H9 (cell line): ENCODE measurements at regions not wholly inside any gene's neighbourhood (a gene's known extent, or its start where the extent isn't known, plus 50 kb on each side); places are given as distances from the start of the nearest gene placed in this dataset.

Source experiments
- DNase-seq: peaks from one replicate; pipeline ENCODE4 v3.0.0-alpha.2; 2017
- H2AFZ ChIP-seq: one replicate; pipeline ENCODE4 v1.6.1; 2013; ENCODE audit warnings: mild to moderate bottlenecking, low read length, control low read depth, moderate library complexity
- H2AK5ac ChIP-seq: 2 replicates; pipeline ENCODE4 v1.6.1; 2013; ENCODE audit warnings: low read length, control low read depth, mixed read lengths; ENCODE audit not compliant: insufficient read length
- H2BK120ac ChIP-seq: one replicate; pipeline ENCODE4 v1.6.1; 2013; ENCODE audit warnings: low read depth, mild to moderate bottlenecking, low read length, control low read depth, inconsistent platforms; ENCODE audit not compliant: poor library complexity, severe bottlenecking
- H2BK12ac ChIP-seq: 2 replicates; pipeline ENCODE4 v1.6.1; 2013; ENCODE audit warnings: low read length, control low read depth, mixed read lengths, low read depth; ENCODE audit not compliant: insufficient read length
- H2BK15ac ChIP-seq: 2 replicates; pipeline ENCODE4 v1.6.1; 2013; ENCODE audit warnings: low read depth, low read length, control low read depth
- H2BK20ac ChIP-seq: one replicate; pipeline ENCODE4 v1.6.1; 2013; ENCODE audit warnings: low read depth, mild to moderate bottlenecking, low read length, control low read depth, inconsistent platforms; ENCODE audit not compliant: poor library complexity, severe bottlenecking
- H2BK5ac ChIP-seq: 2 replicates; pipeline ENCODE4 v1.6.1; 2013; ENCODE audit warnings: low read length, control low read depth, mixed read lengths; ENCODE audit not compliant: insufficient read length
- H3K14ac ChIP-seq: 2 replicates; pipeline ENCODE4 v1.6.1; 2013; ENCODE audit warnings: low read length, control low read depth; ENCODE audit not compliant: insufficient read depth
- H3K18ac ChIP-seq: 2 replicates; pipeline ENCODE4 v1.6.1; 2013; ENCODE audit warnings: low read depth, mild to moderate bottlenecking, mixed read lengths, low read length, control low read depth; ENCODE audit not compliant: insufficient read length
- H3K23ac ChIP-seq: 2 replicates; pipeline ENCODE4 v1.6.1; 2013; ENCODE audit warnings: low read length, control low read depth, mixed read lengths, low read depth; ENCODE audit not compliant: insufficient read length
- H3K23me2 ChIP-seq: 2 replicates; pipeline ENCODE4 v1.6.1; 2013; ENCODE audit warnings: low read depth, mild to moderate bottlenecking, mixed read lengths, low read length, control low read depth; ENCODE audit not compliant: insufficient read length, poor library complexity, severe bottlenecking
- H3K27ac ChIP-seq: 2 replicates; pipeline ENCODE4 v1.5.1; 2013; ENCODE audit warnings: low read length, control low read depth, mixed read lengths, low read depth; ENCODE audit not compliant: insufficient read length
- H3K27me3 ChIP-seq: 2 replicates; pipeline ENCODE4 v1.6.1; 2013; ENCODE audit warnings: low read length, control low read depth, inconsistent platforms; ENCODE audit not compliant: insufficient read depth
- H3K4ac ChIP-seq: 2 replicates; pipeline ENCODE4 v1.6.1; 2013; ENCODE audit warnings: low read depth, mild to moderate bottlenecking, control low read depth, inconsistent platforms, low read length, moderate library complexity
- H3K4me1 ChIP-seq: 2 replicates; pipeline ENCODE4 v1.6.1; 2013; ENCODE audit warnings: low read length, control low read depth, inconsistent platforms; ENCODE audit not compliant: insufficient read depth
- H3K4me2 ChIP-seq: 2 replicates; pipeline ENCODE4 v1.6.1; 2013; ENCODE audit warnings: low read length, control low read depth, mixed read lengths; ENCODE audit not compliant: insufficient read length, insufficient read depth
- H3K56ac ChIP-seq: 2 replicates; pipeline ENCODE4 v1.6.1; 2013; ENCODE audit warnings: low read depth, mild to moderate bottlenecking, mixed read lengths, low read length, control low read depth; ENCODE audit not compliant: insufficient read length
- H3K79me1 ChIP-seq: 2 replicates; pipeline ENCODE4 v1.6.1; 2013; ENCODE audit warnings: low read depth, mild to moderate bottlenecking, moderate library complexity, low read length, control low read depth, inconsistent platforms; ENCODE audit not compliant: insufficient read depth, poor library complexity, severe bottlenecking
- H3K79me2 ChIP-seq: 2 replicates; pipeline ENCODE4 v1.6.1; 2013; ENCODE audit warnings: low read length, control low read depth, inconsistent platforms; ENCODE audit not compliant: insufficient read depth
- H3K9ac ChIP-seq: 2 replicates; pipeline ENCODE4 v1.6.1; 2013; ENCODE audit warnings: low read length, control low read depth, mixed read lengths; ENCODE audit not compliant: insufficient read length; ENCODE audit errors: extremely low read depth
- H3K9me3 ChIP-seq: one replicate; pipeline ENCODE4 v1.6.1; 2013; ENCODE audit warnings: low read depth, low read length, inconsistent platforms; ENCODE audit not compliant: control insufficient read depth
- H3T11ph ChIP-seq: one replicate; pipeline ENCODE4 v1.6.1; 2013; ENCODE audit warnings: mild to moderate bottlenecking, low read length, control low read depth, inconsistent platforms
- H4K20me1 ChIP-seq: one replicate; pipeline ENCODE4 v1.6.1; 2013; ENCODE audit not compliant: control insufficient read depth, insufficient read length, insufficient read depth
- H4K5ac ChIP-seq: 2 replicates; pipeline ENCODE4 v1.6.1; 2013; ENCODE audit warnings: low read depth, mild to moderate bottlenecking, mixed read lengths, low read length, control low read depth; ENCODE audit not compliant: insufficient read length
- H4K8ac ChIP-seq: replicated peaks from 2 replicates; pipeline ENCODE4 v1.6.1; 2013; ENCODE audit warnings: low read length, control low read depth, mixed read lengths, low read depth; ENCODE audit not compliant: insufficient read length
- H4K91ac ChIP-seq: 2 replicates; pipeline ENCODE4 v1.6.1; 2013; ENCODE audit warnings: low read depth, mild to moderate bottlenecking, moderate library complexity, mixed read lengths, low read length, control low read depth; ENCODE audit not compliant: insufficient read length
- H3K27ac Mint-ChIP-seq, 3 experiments: 2 replicates in 2 of 3; 3 replicates in 1 of 3; pipeline ENCODE4 v1.8.0; 2020 to 2021; ENCODE audit warnings: mixed read lengths in 3 of 3, mild to moderate bottlenecking in 1 of 3, moderate library complexity in 1 of 3
- H3K27me3 Mint-ChIP-seq: 2 replicates; pipeline ENCODE4 v1.8.0; 2021; ENCODE audit warnings: low read depth, mild to moderate bottlenecking, moderate library complexity, mixed read lengths
- H3K36me3 Mint-ChIP-seq, 3 experiments: 2 replicates in 2 of 3; 3 replicates in 1 of 3; pipeline ENCODE4 v1.8.0; 2020 to 2021; ENCODE audit warnings: low read depth in 3 of 3, mixed read lengths in 3 of 3; ENCODE audit not compliant: insufficient read depth in 1 of 3
- H3K4me1 Mint-ChIP-seq, 2 experiments: 2 replicates each; pipeline ENCODE4 v1.8.0; 2020; ENCODE audit warnings: mixed read lengths in 2 of 2
- H3K4me3 Mint-ChIP-seq, 2 experiments: 2 replicates in 1 of 2; 3 replicates in 1 of 2; pipeline ENCODE4 v1.8.0; 2020 to 2021; ENCODE audit warnings: mild to moderate bottlenecking in 2 of 2, mixed read lengths in 2 of 2, moderate library complexity in 1 of 2
- H3K9me3 Mint-ChIP-seq, 2 experiments: 2 replicates in 1 of 2; 3 replicates in 1 of 2; pipeline ENCODE4 v1.8.0; 2020; ENCODE audit warnings: mild to moderate bottlenecking in 2 of 2, mixed read lengths in 2 of 2, moderate library complexity in 1 of 2
- WGBS: extraction: QIAGEN DNeasy Blood & Tissue Kit; methylation state at CpG from one replicate; pipeline ENCODE4 v1.1.7; 2013; ENCODE audit warnings: missing lambda C conversion rate, low lambda C conversion rate, mixed read lengths; ENCODE audit not compliant: insufficient read length; ENCODE audit errors: extremely low coverage; 5-methylcytosine and 5-hydroxymethylcytosine counted together
- TF ChIP-seq, protein P1 (sequence below): fragments of 200-600 bp; sonication (generic); conservative IDR thresholded peaks from 3 replicates; pipeline ENCODE4 v1.8.0; 2021; ENCODE audit warnings: antibody characterized with exemption, mild to moderate bottlenecking

DNA sequence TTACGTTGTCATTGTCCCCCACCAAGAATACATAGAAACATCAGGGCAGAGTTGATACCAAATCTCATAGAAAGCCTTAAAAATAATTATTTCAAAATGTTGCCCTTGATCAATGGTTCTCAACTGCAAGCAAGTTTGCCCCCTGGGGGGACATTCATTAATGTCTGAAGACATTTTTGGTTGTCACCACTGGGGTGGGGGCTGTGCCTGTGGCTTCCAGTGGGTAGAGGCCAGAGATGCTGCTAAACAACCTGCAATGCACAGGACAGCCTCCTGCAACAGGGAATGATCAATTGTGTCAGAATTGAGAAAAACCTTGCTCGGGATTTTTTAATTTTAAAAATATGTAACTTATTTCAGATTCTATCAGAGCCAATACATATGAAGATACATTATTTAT is 130.6 kb upstream of the DOK5 start:
- no peak overlapping the region for H3T11ph ChIP-seq
- no peaks in the 10 kb centered on the region for H3K79me1 ChIP-seq
- H3K4me3 Mint-ChIP-seq: no peak overlapping the region
- H4K8ac ChIP-seq: no peak overlapping the region
- H2BK12ac ChIP-seq: no peak overlapping the region
- H3K14ac ChIP-seq: no peak overlapping the region
- H2AFZ ChIP-seq: no peak overlapping the region
- no peak overlapping the region for H3K4ac ChIP-seq
- H4K91ac ChIP-seq: no peak overlapping the region
- no peak for DNase-seq
- no peaks in the 10 kb centered on the region for H3K27me3 ChIP-seq
- H3K9me3 Mint-ChIP-seq: no peaks in the 10 kb centered on the region; a peak in 1 of 5 replicates
- no peak overlapping the region for H3K9ac ChIP-seq
- H3K27ac Mint-ChIP-seq: no peak overlapping the region
- no peak overlapping the region for H2BK15ac ChIP-seq
- no peak overlapping the region for H3K18ac ChIP-seq
- H2AK5ac ChIP-seq: no peak overlapping the region
- no peaks in the 10 kb centered on the region for H3K9me3 ChIP-seq
- no peaks in the 10 kb centered on the region for H4K20me1 ChIP-seq
- H4K5ac ChIP-seq: no peak overlapping the region
- H3K4me1 Mint-ChIP-seq: peaks cover 26 to 29% of the 10 kb centered on the region in 2 experiments
- no peaks in the 10 kb centered on the region; a peak in 1 of 7 replicates for H3K36me3 Mint-ChIP-seq
- H3K23me2 ChIP-seq: no peaks in the 10 kb centered on the region
- no peak overlapping the region for H2BK20ac ChIP-seq
- no peak overlapping the region for H3K27ac ChIP-seq
- H3K27me3 Mint-ChIP-seq: no peaks in the 10 kb centered on the region
- no CpG with 5 or more reads among the region's 2 CpGs for WGBS
- TF ChIP-seq, protein P1, sequence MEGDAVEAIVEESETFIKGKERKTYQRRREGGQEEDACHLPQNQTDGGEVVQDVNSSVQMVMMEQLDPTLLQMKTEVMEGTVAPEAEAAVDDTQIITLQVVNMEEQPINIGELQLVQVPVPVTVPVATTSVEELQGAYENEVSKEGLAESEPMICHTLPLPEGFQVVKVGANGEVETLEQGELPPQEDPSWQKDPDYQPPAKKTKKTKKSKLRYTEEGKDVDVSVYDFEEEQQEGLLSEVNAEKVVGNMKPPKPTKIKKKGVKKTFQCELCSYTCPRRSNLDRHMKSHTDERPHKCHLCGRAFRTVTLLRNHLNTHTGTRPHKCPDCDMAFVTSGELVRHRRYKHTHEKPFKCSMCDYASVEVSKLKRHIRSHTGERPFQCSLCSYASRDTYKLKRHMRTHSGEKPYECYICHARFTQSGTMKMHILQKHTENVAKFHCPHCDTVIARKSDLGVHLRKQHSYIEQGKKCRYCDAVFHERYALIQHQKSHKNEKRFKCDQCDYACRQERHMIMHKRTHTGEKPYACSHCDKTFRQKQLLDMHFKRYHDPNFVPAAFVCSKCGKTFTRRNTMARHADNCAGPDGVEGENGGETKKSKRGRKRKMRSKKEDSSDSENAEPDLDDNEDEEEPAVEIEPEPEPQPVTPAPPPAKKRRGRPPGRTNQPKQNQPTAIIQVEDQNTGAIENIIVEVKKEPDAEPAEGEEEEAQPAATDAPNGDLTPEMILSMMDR: no peak
- H3K56ac ChIP-seq: no peak overlapping the region
- H3K4me1 ChIP-seq: peaks cover 10% of the 10 kb centered on the region
- no peak overlapping the region for H2BK5ac ChIP-seq
- no peak overlapping the region for H3K23ac ChIP-seq
- H2BK120ac ChIP-seq: no peak overlapping the region
- no peak overlapping the region for H3K4me2 ChIP-seq
- H3K79me2 ChIP-seq: no peaks in the 10 kb centered on the region
